Stimulated activated CD4-positive, alpha-beta T cell treated with anti-CD3 and anti-CD28 coated beads, Interleukin-4, amount 100 ng/mL, for 24 hours (primary cell): ENCODE measurements at regions not wholly inside any gene's neighbourhood (a gene's known extent, or its start where the extent isn't known, plus 50 kb on each side); places are given as distances from the start of the nearest gene placed in this dataset.

ENCODE experiments used
- DNase-seq: peaks from one replicate; pipeline ENCODE4 v3.0.0-alpha.2; 2020

GRCh38 chr5:176151281-176151680, 86.9 kb upstream of the SIMC1 start:
- no peak for DNase-seq

- DNase-seq: no peak
These were observed 85.9 kb upstream of the SIMC1 start for GRCh38 chr5:176152191-176152929.

- no peak for DNase-seq
These were observed 85.3 kb upstream of the SIMC1 start for GRCh38 chr5:176152930-176153311.

GRCh38 chr5:176153741-176154140, 84.5 kb upstream of the SIMC1 start:
- DNase-seq: no peak

- DNase-seq: no peak
These were observed 83.4 kb upstream of the SIMC1 start for GRCh38 chr5:176154821-176155220.

GRCh38 chr5:176155922-176156359, 82.3 kb upstream of the SIMC1 start:
- DNase-seq: no peak

GRCh38 chr5:176157656-176158055, 80.6 kb upstream of the SIMC1 start:
- DNase-seq: no peak

- DNase-seq: no peak
These were observed 76.8 kb upstream of the SIMC1 start for GRCh38 chr5:176161431-176161830.

- DNase-seq: no peak
These were observed 76.0 kb upstream of the SIMC1 start for GRCh38 chr5:176162198-176162597.

- DNase-seq: no peak
These were observed 75.3 kb upstream of the SIMC1 start for GRCh38 chr5:176162888-176163287.

- DNase-seq: no peak
These were observed 71.8 kb upstream of the SIMC1 start for GRCh38 chr5:176166427-176166826.

GRCh38 chr5:176167800-176168199, 70.4 kb upstream of the SIMC1 start:
- no peak for DNase-seq

- no peak for DNase-seq
These were observed 68.7 kb upstream of the SIMC1 start for GRCh38 chr5:176169393-176170063.

GRCh38 chr5:176170084-176170483, 68.1 kb upstream of the SIMC1 start:
- DNase-seq: no peak

- no peak for DNase-seq
These were observed 67.0 kb upstream of the SIMC1 start for GRCh38 chr5:176171171-176171760.

GRCh38 chr5:176172246-176172645, 66.0 kb upstream of the SIMC1 start:
- DNase-seq: no peak

- no peak for DNase-seq
These were observed 64.6 kb upstream of the SIMC1 start for GRCh38 chr5:176173647-176174046.

- no peak for DNase-seq
These were observed 63.7 kb upstream of the SIMC1 start for GRCh38 chr5:176174345-176175025.

GRCh38 chr5:176175101-176175852, 62.9 kb upstream of the SIMC1 start:
- DNase-seq: no peak

GRCh38 chr5:176176231-176176630, 62.0 kb upstream of the SIMC1 start:
- DNase-seq: no peak

- no peak for DNase-seq
These were observed 59.4 kb upstream of the SIMC1 start for GRCh38 chr5:176178789-176179188.

- no peak for DNase-seq
These were observed 57.9 kb upstream of the SIMC1 start for GRCh38 chr5:176180339-176180738.

- DNase-seq: no peak
These were observed 57.4 kb upstream of the SIMC1 start for GRCh38 chr5:176180781-176181180.
